ENCODE measurements at regions not wholly inside any gene's neighbourhood (a gene's known extent, or its start where the extent isn't known, plus 50 kb on each side); places are given as distances from the start of the nearest gene placed in this dataset.
"Not testable (repeated sequence)": the region's sequence is repeated elsewhere in the genome, so short reads cannot be mapped to it uniquely, and the experiment has no call there.

- no peak overlapping the region for H3K4me3 ChIP-seq
- H3K9me3 Mint-ChIP-seq, result no peaks in the 10 kb centered on the region
- no peaks in the 10 kb centered on the region for H3F3A ChIP-seq (ENCODE audit: low read depth)
- peaks cover 10% of the 10 kb centered on the region for H3K27me3 ChIP-seq
- H3K79me2 ChIP-seq (ENCODE audit: low read depth), result no peaks in the 10 kb centered on the region
- H3K27ac ChIP-seq, result no peak overlapping the region
- no peaks in the 10 kb centered on the region for H3K36me3 Mint-ChIP-seq
- H3K4me1 Mint-ChIP-seq, result no peaks in the 10 kb centered on the region
- H3K27ac Mint-ChIP-seq, result no peak overlapping the region
- H3K27me3 Mint-ChIP-seq (ENCODE audit: insufficient read depth, low read depth), result peaks cover 3% of the 10 kb centered on the region
- no peaks in the 10 kb centered on the region for H3K9me3 ChIP-seq (ENCODE audit: low read depth)
- H3K4me3 Mint-ChIP-seq, result no peak overlapping the region
- no peak for TF ChIP-seq EZH2phosphoT487 (IDR thresholded peaks at IDR 0.05)
- TF ChIP-seq CTCF (IDR thresholded peaks at IDR 0.05), result no peak
- no peak for TF ChIP-seq EZH2 (IDR thresholded peaks at IDR 0.05)
- no peak overlapping the region for H3K9ac ChIP-seq
- no peak overlapping the region for H3K4me2 ChIP-seq
- H3K36me3 ChIP-seq, result no peaks in the 10 kb centered on the region
- H2AFZ ChIP-seq (replicated peaks), result no peak overlapping the region
- H4K20me1 ChIP-seq (ENCODE audit: low read depth), result no peaks in the 10 kb centered on the region
- no peak for DNase-seq (ENCODE audit: low spot score)
- no peaks in the 10 kb centered on the region for H3K4me1 ChIP-seq
These were observed 71.8 kb upstream of the ABI1 start for GRCh38 chr10:26932576-26932975.

GRCh38 chr10:26931223-26931622 is 70.5 kb upstream of the ABI1 start:
- Histone ChIP-seq H3K27ac (no peak overlapping the region), H3K4me3 (peak overlapping the region; percentile 27), H4K20me1 (ENCODE audit: low read depth) (no peaks in the 10 kb centered on the region), H2AFZ (replicated peaks) (no peak overlapping the region), H3K4me2 (peak overlapping the region; percentile 54), H3K9ac (no peak overlapping the region), H3K79me2 (ENCODE audit: low read depth) (no peaks in the 10 kb centered on the region), H3F3A (ENCODE audit: low read depth) (no peaks in the 10 kb centered on the region), H3K9me3 (ENCODE audit: low read depth) (no peaks in the 10 kb centered on the region), H3K36me3 (no peaks in the 10 kb centered on the region), H3K4me1 (no peaks in the 10 kb centered on the region), H3K27me3 (peaks cover 10% of the 10 kb centered on the region)
- DNase-seq (ENCODE audit: low spot score), result no peak
- TF ChIP-seq CTCF (IDR thresholded peaks at IDR 0.05), result no peak
- TF ChIP-seq EZH2 (IDR thresholded peaks at IDR 0.05), result no peak
- TF ChIP-seq EZH2phosphoT487 (IDR thresholded peaks at IDR 0.05), result no peak
- no peaks in the 10 kb centered on the region for H3K9me3 Mint-ChIP-seq
- H3K27me3 Mint-ChIP-seq (ENCODE audit: insufficient read depth, low read depth), result peaks cover 3% of the 10 kb centered on the region
- H3K36me3 Mint-ChIP-seq, result no peaks in the 10 kb centered on the region
- H3K4me3 Mint-ChIP-seq, result peak overlapping the region; percentile 18
- no peaks in the 10 kb centered on the region for H3K4me1 Mint-ChIP-seq
- H3K27ac Mint-ChIP-seq, result no peak overlapping the region

- not testable (repeated sequence) for H3F3A ChIP-seq (ENCODE audit: low read depth); H3K79me2 ChIP-seq (ENCODE audit: low read depth); H3K36me3 Mint-ChIP-seq; H3K36me3 ChIP-seq; DNase-seq (ENCODE audit: low spot score); H4K20me1 ChIP-seq (ENCODE audit: low read depth); H3K4me2 ChIP-seq; H3K27me3 ChIP-seq; H3K4me1 Mint-ChIP-seq; H3K4me3 ChIP-seq; H3K9ac ChIP-seq; H3K27ac ChIP-seq; H3K27ac Mint-ChIP-seq; H3K4me1 ChIP-seq; H3K9me3 ChIP-seq (ENCODE audit: low read depth); H3K9me3 Mint-ChIP-seq; H3K4me3 Mint-ChIP-seq; H3K27me3 Mint-ChIP-seq (ENCODE audit: insufficient read depth, low read depth); H2AFZ ChIP-seq (replicated peaks)
These were observed 62.1 kb upstream of the ABI1 start for GRCh38 chr10:26922824-26923223.

- not testable (repeated sequence) for H3F3A ChIP-seq (ENCODE audit: low read depth); H3K36me3 Mint-ChIP-seq; H3K4me3 ChIP-seq; H4K20me1 ChIP-seq (ENCODE audit: low read depth); H3K27me3 Mint-ChIP-seq (ENCODE audit: insufficient read depth, low read depth); H3K4me1 ChIP-seq; H3K9me3 Mint-ChIP-seq; H3K27ac ChIP-seq; H3K4me1 Mint-ChIP-seq; H3K9ac ChIP-seq; H3K27me3 ChIP-seq; H3K79me2 ChIP-seq (ENCODE audit: low read depth); H3K9me3 ChIP-seq (ENCODE audit: low read depth); H3K4me3 Mint-ChIP-seq; H3K27ac Mint-ChIP-seq; DNase-seq (ENCODE audit: low spot score); H3K4me2 ChIP-seq; H2AFZ ChIP-seq (replicated peaks); H3K36me3 ChIP-seq
These were observed 58.5 kb upstream of the ABI1 start for GRCh38 chr10:26919156-26919860.

Data from neural progenitor cell (in vitro differentiated cells).